Thyroid gland (tissue), 4 donors: ENCODE measurements at regions not wholly inside any gene's neighbourhood (a gene's known extent, or its start where the extent isn't known, plus 50 kb on each side); places are given as distances from the start of the nearest gene placed in this dataset.

Source experiments
- CTCF ChIP-seq, 6 experiments: fragments of 200-600 bp in 3 of 6; fragments of 450-650 bp in 3 of 6; sonication (generic) in 3 of 6; IDR thresholded peaks; one replicate each; pipeline ENCODE4 v1.5.1; 2016 to 2019; ENCODE audit warnings: antibody characterized with exemption in 6 of 6, mild to moderate bottlenecking in 2 of 6, inconsistent platforms in 1 of 6, moderate library complexity in 1 of 6
- POLR2A ChIP-seq, 2 donors: fragments of 450-650 bp; IDR thresholded peaks; one replicate each; pipeline ENCODE4 v1.6.1; 2017; ENCODE audit warnings: antibody characterized with exemption in 2 of 2, mild to moderate bottlenecking in 2 of 2, moderate library complexity in 1 of 2

- TF ChIP-seq CTCF (IDR thresholded peaks at IDR 0.05) (no peak), POLR2A (IDR thresholded peaks at IDR 0.05) (no peak)
These were observed 404.8 kb upstream of the PHF14 start for GRCh38 chr7:10568891-10569290.
